C4-2B (cell line): ENCODE measurements at regions not wholly inside any gene's neighbourhood (a gene's known extent, or its start where the extent isn't known, plus 50 kb on each side); places are given as distances from the start of the nearest gene placed in this dataset.

ENCODE experiments used
- H3K27ac ChIP-seq: fragments of 450-650 bp; 2 replicates; pipeline ENCODE4 v1.5.1; 2017
- CTCF ChIP-seq: fragments of 450-650 bp; conservative IDR thresholded peaks from 2 replicates; pipeline ENCODE4 v1.5.1; 2017; ENCODE audit warnings: mild to moderate bottlenecking
- ZFX ChIP-seq: fragments of 450-650 bp; IDR thresholded peaks from 2 replicates; pipeline ENCODE4 v1.6.1; 2017

GRCh38 chr3:72343078-72343477 lies 505.2 kb downstream of the SHQ1 start:
- TF ChIP-seq CTCF: no peak
- no peak for TF ChIP-seq ZFX

GRCh38 chr3:72342450-72342849 lies 505.8 kb downstream of the SHQ1 start:
- no peak overlapping the region for H3K27ac ChIP-seq
- TF ChIP-seq ZFX (no peak), CTCF (no peak)

More at GRCh38 chr3:72343078-72343477, 505.2 kb downstream of the SHQ1 start:
- no peak overlapping the region for H3K27ac ChIP-seq

- TF ChIP-seq ZFX (no peak), CTCF (no peak)
- H3K27ac ChIP-seq: no peak overlapping the region
Measured at GRCh38 chr3:72341920-72342319, 506.3 kb downstream of the SHQ1 start.

GRCh38 chr3:72341380-72341770 lies 506.9 kb downstream of the SHQ1 start:
- no peak overlapping the region for H3K27ac ChIP-seq
- TF ChIP-seq ZFX (no peak), CTCF (no peak)

- H3K27ac ChIP-seq: no peak overlapping the region
- TF ChIP-seq CTCF (no peak), ZFX (no peak)
Measured at GRCh38 chr3:72340476-72341379, 507.5 kb downstream of the SHQ1 start.

GRCh38 chr3:72340056-72340455 lies 508.2 kb downstream of the SHQ1 start:
- H3K27ac ChIP-seq: no peak overlapping the region
- TF ChIP-seq CTCF: no peak
- no peak for TF ChIP-seq ZFX

GRCh38 chr3:72339670-72340030 lies 508.6 kb downstream of the SHQ1 start:
- TF ChIP-seq CTCF: no peak
- TF ChIP-seq ZFX: no peak
- peak overlapping the region; percentile 22 for H3K27ac ChIP-seq
